Endothelial cell of umbilical vein (primary cell): ENCODE measurements at regions not wholly inside any gene's neighbourhood (a gene's known extent, or its start where the extent isn't known, plus 50 kb on each side); places are given as distances from the start of the nearest gene placed in this dataset.

Experiments
- BruUV-seq: library from RNA; stranded (reverse); fragments of 400-500 nt; replicated peaks from 2 replicates; lab custom pipeline; 2021; lab: Mats Ljungman, UMichigan
- CTCF ChIA-PET: fragments of 300-600, 350-600 bp; sonication (Branson Sonifier 250); formaldehyde crosslinking; loops from one replicate; lab custom pipeline; 2021; ENCODE audit warnings: antibody characterized with exemption, inconsistent platforms; lab: Charles Lee
- POLR2A ChIA-PET: fragments of 300-600, 350-600 bp; sonication (Branson Sonifier 250); formaldehyde crosslinking; loops from one replicate; lab custom pipeline; 2021; ENCODE audit warnings: antibody characterized with exemption, inconsistent platforms; lab: Charles Lee
- DNase-seq: peaks from one replicate; pipeline ENCODE4 v3.0.0-alpha.2; 2011; ENCODE audit warnings: low read depth, low spot score
- FAIRE-seq: peaks from 2 replicates; lab custom pipeline; 2011; peaks lifted over from hg19 to GRCh38; lab: Jason Lieb, UNC
- H2AFZ ChIP-seq: 2 replicates; pipeline ENCODE4 v1.6.0; 2012; ENCODE audit warnings: low read depth, low read length, control low read depth, inconsistent platforms
- H3K27ac ChIP-seq: 2 replicates; pipeline ENCODE4 v1.5.1; 2011; ENCODE audit warnings: low read depth, mild to moderate bottlenecking, control low read depth, low read length, moderate library complexity; ENCODE audit not compliant: insufficient read depth
- H3K27me3 ChIP-seq, 2 experiments: 2 replicates each; pipeline versions ENCODE4 v1.6.0 to v1.6.1; 2011; ENCODE audit warnings: low read length in 2 of 2, mixed read lengths in 1 of 2; ENCODE audit not compliant: control insufficient read depth in 2 of 2, insufficient read depth in 2 of 2
- H3K36me3 ChIP-seq, 2 experiments: 2 replicates in 1 of 2; 3 replicates in 1 of 2; pipeline ENCODE4 v1.5.1; 2011; ENCODE audit warnings: low read length in 2 of 2, mild to moderate bottlenecking in 1 of 2, moderate library complexity in 1 of 2; ENCODE audit not compliant: control insufficient read depth in 2 of 2, insufficient read depth in 2 of 2; ENCODE audit errors: extremely low read depth in 1 of 2
- H3K4me1 ChIP-seq: 3 replicates; pipeline ENCODE4 v1.5.1; 2011; ENCODE audit warnings: mild to moderate bottlenecking, low read length; ENCODE audit not compliant: control insufficient read depth, insufficient read depth; ENCODE audit errors: extremely low read depth
- H3K4me2 ChIP-seq: 2 replicates; pipeline ENCODE4 v1.6.1; 2011; ENCODE audit warnings: low read length, control low read depth, mixed read lengths; ENCODE audit not compliant: insufficient read depth
- H3K4me3 ChIP-seq, 3 experiments: fragments of 200-600 bp in 1 of 3; sonication (generic), shearing (Covaris generic) in 1 of 3; replicated peaks in 1 of 3; 2 replicates each; pipeline ENCODE4 v1.5.1; 2011 to 2016; ENCODE audit warnings: control low read depth in 3 of 3, low read length in 3 of 3, mild to moderate bottlenecking in 2 of 3, inconsistent platforms in 1 of 3, low read depth in 1 of 3, moderate library complexity in 1 of 3; ENCODE audit not compliant: insufficient read depth in 1 of 3
- H3K79me2 ChIP-seq: 2 replicates; pipeline ENCODE4 v1.6.0; 2012; ENCODE audit warnings: low read length, inconsistent platforms; ENCODE audit not compliant: control insufficient read depth, insufficient read depth
- H3K9ac ChIP-seq: replicated peaks from 2 replicates; pipeline ENCODE3; 2011; ENCODE audit warnings: low read length, control low read depth; ENCODE audit not compliant: insufficient read depth; ENCODE audit errors: extremely low read depth
- H3K9me1 ChIP-seq: replicated peaks from 3 replicates; pipeline ENCODE4 v1.6.0; 2011; ENCODE audit warnings: mild to moderate bottlenecking, low read length; ENCODE audit not compliant: control insufficient read depth, insufficient read depth; ENCODE audit errors: extremely low read depth
- H3K9me3 ChIP-seq: replicated peaks from 2 replicates; pipeline ENCODE4 v1.5.1; 2012; ENCODE audit warnings: low read length, inconsistent platforms; ENCODE audit not compliant: control insufficient read depth, insufficient read depth
- H4K20me1 ChIP-seq: replicated peaks from 2 replicates; pipeline ENCODE3; 2011; ENCODE audit warnings: mild to moderate bottlenecking, low read length; ENCODE audit not compliant: control insufficient read depth, insufficient read depth; ENCODE audit errors: extremely low read depth
- CTCF ChIP-seq, 2 donors: IDR thresholded peaks; 1 replicate in 1 of 2; 2 replicates in 1 of 2; pipeline ENCODE4 v1.5.1; 2011; ENCODE audit warnings: low read length in 2 of 2, mild to moderate bottlenecking in 2 of 2, moderate library complexity in 2 of 2, control low read depth in 1 of 2, inconsistent platforms in 1 of 2, low read depth in 1 of 2; ENCODE audit not compliant: insufficient read depth in 1 of 2; ENCODE audit errors: extremely low read depth in 1 of 2
- EZH2 ChIP-seq: IDR thresholded peaks from 2 replicates; pipeline ENCODE4 v1.6.1; 2012; ENCODE audit warnings: borderline replicate concordance, low read depth, mild to moderate bottlenecking, moderate library complexity, low read length, inconsistent platforms; ENCODE audit not compliant: severe bottlenecking
- FOS ChIP-seq: IDR thresholded peaks from 2 replicates; pipeline ENCODE4 v1.6.1; 2011; ENCODE audit warnings: mild to moderate bottlenecking, low read length, moderate library complexity, borderline replicate concordance; ENCODE audit not compliant: insufficient read depth
- GATA2 ChIP-seq: IDR thresholded peaks from 2 replicates; pipeline ENCODE4 v1.7.0; 2011; ENCODE audit warnings: low read depth, mild to moderate bottlenecking, moderate library complexity, mixed read lengths, low read length; ENCODE audit not compliant: insufficient read length, insufficient read depth
- JUN ChIP-seq: IDR thresholded peaks from 2 replicates; pipeline ENCODE4 v1.6.1; 2011; ENCODE audit warnings: borderline replicate concordance, low read depth; ENCODE audit not compliant: insufficient read length, insufficient read depth
- MAX ChIP-seq: IDR thresholded peaks from 2 replicates; pipeline ENCODE4 v1.6.1; 2011; ENCODE audit not compliant: insufficient read depth, insufficient read length
- MYC ChIP-seq: IDR thresholded peaks from one replicate; pipeline ENCODE4 v1.6.1; 2011; ENCODE audit warnings: mild to moderate bottlenecking, low read depth, low read length
- POLR2A ChIP-seq: IDR thresholded peaks from 2 replicates; pipeline ENCODE4 v1.6.1; 2012; ENCODE audit warnings: low read depth, mild to moderate bottlenecking, control low read depth, low read length
- POLR2AphosphoS5 ChIP-seq: IDR thresholded peaks from 2 replicates; pipeline ENCODE4 v1.6.1; 2012; ENCODE audit warnings: low read depth, mild to moderate bottlenecking, control low read depth, low read length, moderate library complexity; ENCODE audit not compliant: insufficient read depth
- dilution Hi-C: fragments of 300-500 bp; cut with MboI; formaldehyde crosslinking; loops from one replicate; pipeline ENCODE4 v1.15.0; 2019; ENCODE audit warnings: low sequenced_read_pairs; ENCODE audit not compliant: extremely low pct_ligation_motif_present
- intact Hi-C: fragments of 100-400 bp; cut with micrococcal nuclease; formaldehyde crosslinking; loops from one replicate; pipeline ENCODE4 v1.10.0; 2022

- H3K27me3 ChIP-seq, result no peaks in the 10 kb centered on the region
- H3K9me1 ChIP-seq, result no peaks in the 10 kb centered on the region
- BruUV-seq, result no TSS peak
- ChIA-PET POLR2A (no interaction called here), CTCF (interaction anchor here (1.2 to 1.3 kb wide), 2 partner anchors 463 to 775 kb away, joined by 3 to 4 read pairs; no protein-coding TSS in a partner anchor)
- no peak for DNase-seq
- H3K4me1 ChIP-seq, result peaks cover 15% of the 10 kb centered on the region
- no peak overlapping the region for H3K4me3 ChIP-seq
- H3K9ac ChIP-seq, result no peak overlapping the region
- H3K27ac ChIP-seq, result no peak overlapping the region
- H4K20me1 ChIP-seq, result no peaks in the 10 kb centered on the region
- TF ChIP-seq MAX (no peak), POLR2AphosphoS5 (no peak), EZH2 (no peak), POLR2A (no peak), GATA2 (no peak), JUN (no peak), MYC (no peak), FOS (no peak), CTCF (IDR thresholded peaks at IDR 0.05; ENCODE audit: extremely low read depth in 1 of 2, insufficient read depth in 1 of 2, low read depth in 1 of 2, low read length in 2 of 2) (no peak)
- intact Hi-C loops (no loop called here), dilution Hi-C loops (no loop called here)
- FAIRE-seq, result no peak
- H3K79me2 ChIP-seq, result no peaks in the 10 kb centered on the region
- no peak overlapping the region for H2AFZ ChIP-seq
- H3K9me3 ChIP-seq, result no peaks in the 10 kb centered on the region
- no peaks in the 10 kb centered on the region for H3K36me3 ChIP-seq
- H3K4me2 ChIP-seq, result no peak overlapping the region
These were observed 67.5 kb upstream of the PRL start for GRCh38 chr6:22364306-22364705.
